GM20000 (cell line): ENCODE measurements at regions not wholly inside any gene's neighbourhood (a gene's known extent, or its start where the extent isn't known, plus 50 kb on each side); places are given as distances from the start of the nearest gene placed in this dataset.

ENCODE experiments used
- DNase-seq: peaks from one replicate; pipeline ENCODE4 v3.0.0; 2012; ENCODE audit warnings: low spot score
- CTCF ChIP-seq: IDR thresholded peaks from 2 replicates; pipeline ENCODE4 v1.5.1; 2012; ENCODE audit warnings: mild to moderate bottlenecking, control low read depth; ENCODE audit errors: extremely low read depth, missing control alignments

DNA sequence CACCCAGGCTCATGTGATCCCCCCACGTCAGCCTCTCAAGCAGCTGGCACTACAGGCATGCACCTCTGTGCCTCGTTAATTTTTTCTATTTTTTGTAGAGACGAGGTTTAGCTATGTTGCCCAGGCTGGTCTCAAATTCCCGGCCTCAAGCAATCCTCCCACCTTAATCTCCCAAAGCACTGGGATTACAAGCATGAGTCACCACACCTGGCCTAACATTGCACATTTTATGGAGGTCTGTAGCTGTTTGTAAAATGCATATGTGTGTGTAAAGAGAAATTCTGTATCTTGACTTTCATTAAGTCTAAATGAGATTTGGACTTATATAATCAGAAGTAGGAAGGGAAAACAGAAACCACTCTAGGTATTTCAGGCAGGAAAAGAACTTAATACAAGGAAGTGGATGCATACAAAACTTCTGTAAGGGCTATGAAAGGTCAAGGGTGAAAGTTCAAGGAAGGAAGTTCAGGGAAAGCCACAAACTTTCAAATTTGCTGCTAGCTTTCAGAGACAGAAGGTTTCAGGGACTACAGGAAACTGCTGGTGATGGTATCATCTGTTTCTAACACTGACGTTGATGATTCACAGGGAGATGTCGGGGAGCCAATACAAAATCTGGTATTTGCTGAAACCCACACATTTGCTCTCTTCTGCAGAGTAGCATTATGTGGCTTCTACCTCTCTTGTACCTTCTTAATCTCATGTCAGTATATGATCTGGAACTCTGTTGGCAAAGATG lies 209.4 kb downstream of the PIK3R1 start:
- DNase-seq: peak; percentile 38

DNA sequence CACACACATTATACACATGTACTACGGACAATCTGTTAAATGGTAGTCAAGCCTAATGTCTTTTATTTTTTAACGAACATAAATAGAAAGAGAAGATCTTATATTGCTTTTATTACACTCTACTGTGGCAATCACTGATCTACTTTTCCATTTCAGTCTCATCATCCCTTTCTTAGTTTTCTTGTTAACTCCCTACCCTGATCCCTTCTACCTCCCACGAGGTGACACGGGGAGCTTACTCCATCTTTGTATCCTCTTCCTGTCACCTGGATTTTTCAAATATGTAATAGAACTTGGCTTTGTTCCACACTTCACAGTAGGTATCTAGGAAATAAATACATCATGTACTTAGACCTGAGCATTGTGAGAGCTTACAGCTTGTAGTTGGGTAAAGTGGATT lies 211.0 kb downstream of the PIK3R1 start:
- TF ChIP-seq CTCF: no peak
- no peak for DNase-seq

More for the DNA sequence above, 209.4 kb downstream of the PIK3R1 start:
- TF ChIP-seq CTCF: no peak

GRCh38 chr5:68428231-68428811 lies 212.8 kb downstream of the PIK3R1 start:
- no peak for DNase-seq
- TF ChIP-seq CTCF: no peak

DNA sequence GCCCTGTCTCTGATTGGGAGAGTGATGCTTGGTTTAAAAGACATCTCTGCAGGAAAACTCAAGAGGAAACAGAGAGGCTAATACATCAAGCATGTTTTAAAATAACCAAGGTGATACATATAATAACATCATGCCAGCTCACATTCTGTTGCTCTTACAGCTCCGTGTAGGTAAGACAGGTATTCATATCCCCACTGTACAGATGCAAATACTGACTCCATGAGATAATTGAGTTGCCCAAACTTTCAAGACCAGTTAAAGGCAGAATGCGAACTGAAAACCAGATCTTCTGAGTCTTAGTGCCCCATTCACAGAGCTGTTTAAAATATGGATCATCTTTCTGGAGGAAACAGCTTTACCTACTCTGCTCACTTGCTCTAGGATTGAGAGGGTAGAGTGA lies 214.0 kb downstream of the PIK3R1 start:
- DNase-seq: no peak
- TF ChIP-seq CTCF: no peak

- TF ChIP-seq CTCF: no peak
Measured at GRCh38 chr5:68430279-68430678, 214.7 kb downstream of the PIK3R1 start.

GRCh38 chr5:68431186-68431585 lies 215.6 kb downstream of the PIK3R1 start:
- no peak for DNase-seq
- no peak for TF ChIP-seq CTCF

More at GRCh38 chr5:68430279-68430678, 214.7 kb downstream of the PIK3R1 start:
- DNase-seq: no peak

DNA sequence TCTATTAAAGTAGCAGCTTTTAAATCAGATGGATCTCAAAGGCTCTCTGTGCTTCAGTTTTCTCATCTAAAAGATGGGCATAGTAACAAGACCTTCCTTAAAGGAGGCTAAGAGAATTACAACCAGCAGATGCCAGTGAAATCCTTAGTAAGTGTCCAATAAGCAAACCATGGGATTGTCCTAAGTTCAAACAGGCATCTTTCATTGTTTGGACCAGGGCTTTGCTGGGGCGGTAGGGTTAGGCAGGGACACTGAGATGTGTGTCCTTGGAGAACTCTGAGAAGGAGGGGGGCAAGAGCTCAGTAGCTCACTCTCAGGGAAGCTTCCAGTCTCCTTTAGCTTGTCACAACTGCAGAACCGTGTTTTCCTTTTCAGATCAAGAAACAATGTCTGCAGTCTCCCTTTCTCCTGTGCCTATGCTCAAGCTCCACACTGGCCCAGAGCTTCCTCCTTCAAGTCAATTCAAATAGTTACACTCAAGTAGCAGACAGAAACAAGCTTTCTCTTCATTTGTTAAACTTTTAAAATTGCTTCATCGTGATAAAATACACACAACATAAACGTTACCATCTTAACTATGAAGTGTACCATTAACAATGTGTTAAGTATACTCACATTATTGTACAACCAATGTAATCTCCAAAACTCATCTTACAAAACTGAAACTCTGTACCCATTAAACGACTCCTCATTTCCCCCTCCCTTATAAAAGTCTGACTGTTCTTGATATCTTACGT lies 216.2 kb downstream of the PIK3R1 start:
- TF ChIP-seq CTCF: no peak
- no peak for DNase-seq
